ENCODE measurements at regions not wholly inside any gene's neighbourhood (a gene's known extent, or its start where the extent isn't known, plus 50 kb on each side); places are given as distances from the start of the nearest gene placed in this dataset.

DNA sequence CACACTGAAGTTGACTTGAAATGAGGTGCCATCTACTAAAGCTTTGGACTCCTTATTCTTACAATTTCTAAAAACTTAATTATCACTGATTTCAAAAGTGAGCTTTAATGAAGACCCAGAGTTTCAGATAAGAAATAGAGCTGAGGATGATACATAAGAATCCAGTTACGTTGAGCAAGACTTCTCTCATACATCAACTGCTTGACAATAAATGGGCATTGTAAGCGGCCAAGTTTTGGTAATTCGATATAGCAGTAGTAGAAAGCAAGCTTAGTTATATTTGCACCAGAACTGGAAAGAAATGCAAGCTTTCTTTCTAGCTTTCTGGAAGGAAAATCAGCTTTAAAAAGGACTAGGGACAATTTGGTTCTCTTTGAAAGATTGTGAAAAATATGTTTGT lies 1359.6 kb downstream of the FSCB start:
- H3K4me2 ChIP-seq (ENCODE audit: insufficient read depth, low read length) = no peak overlapping the region
- TF ChIP-seq, protein P1, sequence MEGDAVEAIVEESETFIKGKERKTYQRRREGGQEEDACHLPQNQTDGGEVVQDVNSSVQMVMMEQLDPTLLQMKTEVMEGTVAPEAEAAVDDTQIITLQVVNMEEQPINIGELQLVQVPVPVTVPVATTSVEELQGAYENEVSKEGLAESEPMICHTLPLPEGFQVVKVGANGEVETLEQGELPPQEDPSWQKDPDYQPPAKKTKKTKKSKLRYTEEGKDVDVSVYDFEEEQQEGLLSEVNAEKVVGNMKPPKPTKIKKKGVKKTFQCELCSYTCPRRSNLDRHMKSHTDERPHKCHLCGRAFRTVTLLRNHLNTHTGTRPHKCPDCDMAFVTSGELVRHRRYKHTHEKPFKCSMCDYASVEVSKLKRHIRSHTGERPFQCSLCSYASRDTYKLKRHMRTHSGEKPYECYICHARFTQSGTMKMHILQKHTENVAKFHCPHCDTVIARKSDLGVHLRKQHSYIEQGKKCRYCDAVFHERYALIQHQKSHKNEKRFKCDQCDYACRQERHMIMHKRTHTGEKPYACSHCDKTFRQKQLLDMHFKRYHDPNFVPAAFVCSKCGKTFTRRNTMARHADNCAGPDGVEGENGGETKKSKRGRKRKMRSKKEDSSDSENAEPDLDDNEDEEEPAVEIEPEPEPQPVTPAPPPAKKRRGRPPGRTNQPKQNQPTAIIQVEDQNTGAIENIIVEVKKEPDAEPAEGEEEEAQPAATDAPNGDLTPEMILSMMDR (IDR thresholded peaks at IDR 0.05; ENCODE audit: borderline replicate concordance, extremely low read depth, low read length, poor library complexity, severe bottlenecking) = no peak
- no peak for TF ChIP-seq EZH2 (IDR thresholded peaks at IDR 0.05; ENCODE audit: borderline replicate concordance, low read depth, low read length, severe bottlenecking)
- H2AFZ ChIP-seq (ENCODE audit: low read depth, low read length) = no peak overlapping the region
- no peaks in the 10 kb centered on the region for H3K4me1 ChIP-seq (ENCODE audit: insufficient read depth, low read length)
- H3K36me3 ChIP-seq (ENCODE audit: insufficient read depth, low read length) = no peaks in the 10 kb centered on the region
- no peaks in the 10 kb centered on the region for H3K79me2 ChIP-seq (ENCODE audit: insufficient read depth, low read length)
- H4K20me1 ChIP-seq (ENCODE audit: insufficient read depth, low read length) = no peaks in the 10 kb centered on the region
- H3K27ac ChIP-seq (ENCODE audit: low read length) = no peak overlapping the region
- DNase-seq (no peak), ATAC-seq (ENCODE audit: insufficient read depth, low read depth) (no peak)
- no peak overlapping the region for H3K9ac ChIP-seq (ENCODE audit: low read depth, low read length)
- no peaks in the 10 kb centered on the region for H3K9me3 ChIP-seq (ENCODE audit: insufficient read depth, low read length, severe bottlenecking)
- H3K4me3 ChIP-seq (ENCODE audit: low read depth in 1 of 2, low read length in 2 of 2) = no peak overlapping the region
- no peaks in the 10 kb centered on the region for H3K27me3 ChIP-seq (ENCODE audit: insufficient read depth, low read length, poor library complexity)

GRCh38 chr14:43145361-43145760 lies 1361.7 kb downstream of the FSCB start:
- H3K4me2 ChIP-seq (ENCODE audit: insufficient read depth, low read length) = no peak overlapping the region
- H3K4me3 ChIP-seq (ENCODE audit: low read depth in 1 of 2, low read length in 2 of 2) = no peak overlapping the region
- H3K27me3 ChIP-seq (ENCODE audit: insufficient read depth, low read length, poor library complexity) = no peaks in the 10 kb centered on the region
- H3K4me1 ChIP-seq (ENCODE audit: insufficient read depth, low read length) = no peaks in the 10 kb centered on the region
- H3K79me2 ChIP-seq (ENCODE audit: insufficient read depth, low read length) = no peaks in the 10 kb centered on the region
- H3K9me3 ChIP-seq (ENCODE audit: insufficient read depth, low read length, severe bottlenecking) = no peaks in the 10 kb centered on the region
- no peak overlapping the region for H3K27ac ChIP-seq (ENCODE audit: low read length)
- no peak overlapping the region for H2AFZ ChIP-seq (ENCODE audit: low read depth, low read length)
- TF ChIP-seq, protein P1 (IDR thresholded peaks at IDR 0.05; ENCODE audit: borderline replicate concordance, extremely low read depth, low read length, poor library complexity, severe bottlenecking) = no peak
- no peak for TF ChIP-seq EZH2 (IDR thresholded peaks at IDR 0.05; ENCODE audit: borderline replicate concordance, low read depth, low read length, severe bottlenecking)
- no peak for ATAC-seq (ENCODE audit: insufficient read depth, low read depth)
- no peaks in the 10 kb centered on the region for H3K36me3 ChIP-seq (ENCODE audit: insufficient read depth, low read length)
- no peak overlapping the region for H3K9ac ChIP-seq (ENCODE audit: low read depth, low read length)
- no peaks in the 10 kb centered on the region for H4K20me1 ChIP-seq (ENCODE audit: insufficient read depth, low read length)
- no peak for DNase-seq

DNA sequence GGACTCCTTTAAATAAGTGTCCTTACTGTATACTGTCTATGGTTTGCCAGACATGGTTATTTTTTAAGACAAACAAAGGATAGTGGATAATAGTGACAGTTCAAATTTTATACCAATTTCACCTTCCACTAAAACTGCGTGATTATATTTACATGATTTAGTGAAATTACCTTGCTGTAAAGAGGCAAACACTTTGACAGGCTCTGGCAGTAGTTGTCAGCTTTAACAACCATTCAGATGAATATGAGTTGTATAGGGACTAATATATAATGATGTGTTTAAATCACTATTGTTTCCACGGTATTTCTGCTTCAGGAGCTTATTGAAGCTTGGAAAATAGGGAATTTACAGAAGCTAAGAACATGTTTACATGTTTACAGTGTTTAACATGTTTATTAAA lies 1364.0 kb downstream of the FSCB start:
- H3K36me3 ChIP-seq (ENCODE audit: insufficient read depth, low read length) = no peaks in the 10 kb centered on the region
- no peaks in the 10 kb centered on the region for H3K9me3 ChIP-seq (ENCODE audit: insufficient read depth, low read length, severe bottlenecking)
- no peak overlapping the region for H3K27ac ChIP-seq (ENCODE audit: low read length)
- H3K4me3 ChIP-seq (ENCODE audit: low read depth in 1 of 2, low read length in 2 of 2) = no peak overlapping the region
- H3K4me1 ChIP-seq (ENCODE audit: insufficient read depth, low read length) = no peaks in the 10 kb centered on the region
- H2AFZ ChIP-seq (ENCODE audit: low read depth, low read length) = no peak overlapping the region
- H3K27me3 ChIP-seq (ENCODE audit: insufficient read depth, low read length, poor library complexity) = no peaks in the 10 kb centered on the region
- no peak for DNase-seq
- no peak for TF ChIP-seq EZH2 (IDR thresholded peaks at IDR 0.05; ENCODE audit: borderline replicate concordance, low read depth, low read length, severe bottlenecking)
- TF ChIP-seq, protein P1 (IDR thresholded peaks at IDR 0.05; ENCODE audit: borderline replicate concordance, extremely low read depth, low read length, poor library complexity, severe bottlenecking) = no peak
- H4K20me1 ChIP-seq (ENCODE audit: insufficient read depth, low read length) = no peaks in the 10 kb centered on the region
- ATAC-seq (ENCODE audit: insufficient read depth, low read depth) = no peak
- H3K9ac ChIP-seq (ENCODE audit: low read depth, low read length) = no peak overlapping the region
- H3K79me2 ChIP-seq (ENCODE audit: insufficient read depth, low read length) = no peaks in the 10 kb centered on the region
- no peak overlapping the region for H3K4me2 ChIP-seq (ENCODE audit: insufficient read depth, low read length)

DNA sequence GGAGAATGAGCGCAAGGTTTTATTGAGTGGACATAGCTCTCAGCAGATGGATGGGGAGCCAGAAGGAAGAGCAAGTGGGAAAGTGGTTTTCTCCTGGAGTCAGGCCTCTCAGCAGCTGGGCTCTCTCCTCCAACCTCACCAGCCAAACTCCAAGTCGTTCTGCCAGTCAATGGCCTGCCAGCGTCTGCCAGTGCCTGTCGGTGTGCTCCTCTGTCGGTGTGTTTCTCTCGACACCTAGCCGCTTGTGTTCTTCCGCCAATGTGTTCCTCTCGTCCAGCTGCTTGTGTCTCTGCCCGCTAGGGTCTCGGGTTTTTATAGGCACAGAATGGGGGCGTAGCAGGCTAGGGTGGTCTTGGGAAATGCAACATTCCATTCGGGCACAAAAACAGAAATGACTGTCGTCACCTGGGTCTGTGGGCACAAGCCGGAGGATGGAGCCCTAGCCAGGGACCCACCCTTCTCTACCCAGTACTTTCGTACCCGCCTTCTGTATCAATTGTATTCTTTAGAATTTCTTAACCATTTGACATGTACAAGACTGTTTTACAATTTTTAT lies 1365.4 kb downstream of the FSCB start:
- Histone ChIP-seq H2AFZ (ENCODE audit: low read depth, low read length) (no peak overlapping the region), H3K9me3 (ENCODE audit: insufficient read depth, low read length, severe bottlenecking) (no peaks in the 10 kb centered on the region), H3K36me3 (ENCODE audit: insufficient read depth, low read length) (no peaks in the 10 kb centered on the region), H3K4me3 (ENCODE audit: low read depth in 1 of 2, low read length in 2 of 2) (no peak overlapping the region), H3K4me2 (ENCODE audit: insufficient read depth, low read length) (no peak overlapping the region), H4K20me1 (ENCODE audit: insufficient read depth, low read length) (no peaks in the 10 kb centered on the region), H3K4me1 (ENCODE audit: insufficient read depth, low read length) (no peaks in the 10 kb centered on the region), H3K27me3 (ENCODE audit: insufficient read depth, low read length, poor library complexity) (no peaks in the 10 kb centered on the region), H3K9ac (ENCODE audit: low read depth, low read length) (no peak overlapping the region), H3K27ac (ENCODE audit: low read length) (no peak overlapping the region), H3K79me2 (ENCODE audit: insufficient read depth, low read length) (no peaks in the 10 kb centered on the region)
- DNase-seq = no peak
- TF ChIP-seq EZH2 (IDR thresholded peaks at IDR 0.05; ENCODE audit: borderline replicate concordance, low read depth, low read length, severe bottlenecking) = no peak
- TF ChIP-seq, protein P1 (IDR thresholded peaks at IDR 0.05; ENCODE audit: borderline replicate concordance, extremely low read depth, low read length, poor library complexity, severe bottlenecking) = no peak
- ATAC-seq (ENCODE audit: insufficient read depth, low read depth) = no peak

Data from DND-41 (cell line).